Kidney glomerular epithelial cell (primary cell): ENCODE measurements at regions not wholly inside any gene's neighbourhood (a gene's known extent, or its start where the extent isn't known, plus 50 kb on each side); places are given as distances from the start of the nearest gene placed in this dataset.

Experiments
- DNase-seq: peaks from one replicate; lab custom pipeline; 2025; lab: John Stamatoyannopoulos, UW

GRCh38 chr11:97280347-97280746, 890.5 kb downstream of the JRKL start:
- no peak for DNase-seq

- DNase-seq, result no peak
Observed at GRCh38 chr11:97289823-97290222, 900.0 kb downstream of the JRKL start.

- peak; percentile 0 for DNase-seq
Observed at GRCh38 chr11:97290464-97291041, 900.7 kb downstream of the JRKL start.

- no peak for DNase-seq
Observed at GRCh38 chr11:97296301-97296700, 906.5 kb downstream of the JRKL start.

GRCh38 chr11:97309291-97309690, 919.5 kb downstream of the JRKL start:
- no peak for DNase-seq

GRCh38 chr11:97325693-97326092, 935.9 kb downstream of the JRKL start:
- DNase-seq, result no peak

- no peak for DNase-seq
Observed at GRCh38 chr11:97332271-97332670, 942.5 kb downstream of the JRKL start.

GRCh38 chr11:97336064-97336463, 946.3 kb downstream of the JRKL start:
- no peak for DNase-seq

GRCh38 chr11:97345032-97345431, 955.2 kb downstream of the JRKL start:
- DNase-seq, result no peak

- no peak for DNase-seq
Observed at GRCh38 chr11:97349201-97349600, 959.4 kb downstream of the JRKL start.

GRCh38 chr11:97351939-97352338, 962.1 kb downstream of the JRKL start:
- DNase-seq, result no peak

GRCh38 chr11:97354026-97354425, 964.2 kb downstream of the JRKL start:
- DNase-seq, result no peak

- DNase-seq, result peak; percentile 8
Observed at GRCh38 chr11:97354576-97354975, 964.8 kb downstream of the JRKL start.

- DNase-seq, result no peak
Observed at GRCh38 chr11:97355230-97355629, 965.4 kb downstream of the JRKL start.

GRCh38 chr11:97356144-97356543, 966.3 kb downstream of the JRKL start:
- DNase-seq, result no peak

- no peak for DNase-seq
Observed at GRCh38 chr11:97359016-97359415, 969.2 kb downstream of the JRKL start.

GRCh38 chr11:97361812-97362378, 972.1 kb downstream of the JRKL start:
- DNase-seq, result peak; percentile 22

GRCh38 chr11:97363331-97363730, 973.5 kb downstream of the JRKL start:
- DNase-seq, result no peak

- DNase-seq, result peak; percentile 53
Observed at GRCh38 chr11:97364047-97364446, 974.2 kb downstream of the JRKL start.

- no peak for DNase-seq
Observed at GRCh38 chr11:97367406-97368083, 977.7 kb downstream of the JRKL start.

- DNase-seq, result no peak
Observed at GRCh38 chr11:97389270-97389669, 999.5 kb downstream of the JRKL start.

GRCh38 chr11:97398246-97398645, 1008.4 kb downstream of the JRKL start:
- DNase-seq, result no peak

GRCh38 chr11:97409141-97409540, 1019.3 kb downstream of the JRKL start:
- no peak for DNase-seq

- no peak for DNase-seq
Observed at GRCh38 chr11:97414801-97415200, 1025.0 kb downstream of the JRKL start.
